Limb (tissue), 2 donors: ENCODE measurements at regions not wholly inside any gene's neighbourhood (a gene's known extent, or its start where the extent isn't known, plus 50 kb on each side); places are given as distances from the start of the nearest gene placed in this dataset.

Experiments used
- DNase-seq, 2 donors: peaks; one replicate each; pipeline ENCODE4 v3.0.0-alpha.2; 2016; ENCODE audit errors: extremely low spot score in 2 of 2

GRCh38 chr11:112583261-112583893 is 322.7 kb upstream of the PLET1 start:
- DNase-seq: no peak

- DNase-seq: no peak
Observed at GRCh38 chr11:112584672-112585071, 324.0 kb upstream of the PLET1 start.

GRCh38 chr11:112587664-112588063 is 327.0 kb upstream of the PLET1 start:
- no peak for DNase-seq

- DNase-seq: peak; percentile 78 to 94
Observed at GRCh38 chr11:112588252-112588694, 327.6 kb upstream of the PLET1 start.

DNA sequence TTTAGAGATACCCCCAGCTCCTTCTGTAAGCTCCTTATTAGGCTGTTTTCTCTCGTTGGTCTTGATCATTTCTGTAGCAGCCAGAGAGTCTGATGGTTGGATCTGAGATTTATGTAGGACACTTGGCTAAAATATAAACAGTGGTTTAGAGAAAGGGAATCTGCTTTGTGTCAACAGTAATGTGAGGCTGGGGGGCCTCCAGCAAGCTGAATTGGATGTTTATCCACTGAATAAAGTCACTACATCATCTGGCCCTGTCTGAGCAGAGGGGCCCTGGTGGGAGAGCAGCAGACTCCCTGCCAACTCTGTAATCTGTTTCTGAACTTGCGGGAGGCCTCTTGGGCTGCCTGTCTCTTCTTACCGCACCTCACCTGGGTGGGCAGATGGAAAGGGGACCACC is 328.5 kb upstream of the PLET1 start:
- DNase-seq: peak; percentile 41 to 62

GRCh38 chr11:112590764-112591163 is 330.1 kb upstream of the PLET1 start:
- DNase-seq: no peak

GRCh38 chr11:112593440-112593839 is 332.8 kb upstream of the PLET1 start:
- no peak for DNase-seq

- no peak for DNase-seq
Observed at GRCh38 chr11:112596324-112596723, 335.7 kb upstream of the PLET1 start.

DNA sequence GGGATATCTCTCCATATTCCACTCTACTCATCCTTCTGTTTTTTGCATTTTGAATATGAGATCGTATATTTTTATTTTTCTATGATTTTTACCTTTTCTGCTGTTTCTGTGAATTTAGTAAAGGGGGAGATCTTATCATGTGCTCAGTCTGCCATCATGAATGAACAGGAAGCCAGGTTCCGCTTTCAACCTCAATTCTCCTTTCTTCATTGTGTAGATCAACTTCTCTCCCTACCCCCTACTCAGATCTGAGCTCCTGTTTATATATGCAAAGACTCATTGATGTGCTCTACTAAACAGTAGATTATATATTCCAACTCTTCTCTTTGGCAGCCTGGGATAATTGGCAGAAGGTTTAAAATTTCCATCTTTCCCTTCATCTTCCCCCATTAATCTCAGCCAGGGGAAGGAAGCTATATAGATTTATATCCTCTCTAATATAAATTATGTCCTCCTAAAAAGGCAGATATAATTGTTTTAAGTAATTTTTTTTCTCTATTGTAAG is 336.7 kb upstream of the PLET1 start:
- no peak for DNase-seq

DNA sequence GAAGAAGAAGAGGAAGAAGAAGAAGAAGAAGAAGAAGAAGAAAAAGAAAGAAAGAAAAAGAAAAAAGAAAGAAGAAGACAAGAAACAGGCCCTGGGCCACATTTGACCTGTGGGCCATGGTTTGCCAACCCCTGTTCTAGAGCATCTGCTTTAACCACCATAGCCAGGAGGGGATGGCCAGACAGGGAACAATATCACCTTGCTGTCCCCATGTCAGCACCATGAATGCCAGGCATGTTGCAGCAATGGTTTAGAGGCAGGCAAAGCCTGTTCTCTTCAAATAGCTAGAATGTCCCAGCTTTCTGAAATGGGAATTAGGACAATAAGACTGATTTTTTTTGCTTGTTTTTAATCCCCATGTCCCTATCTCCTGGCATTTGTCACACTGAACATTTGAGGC is 338.6 kb upstream of the PLET1 start:
- DNase-seq: no peak

- no peak for DNase-seq
Observed at GRCh38 chr11:112599856-112600533, 339.3 kb upstream of the PLET1 start.

DNA sequence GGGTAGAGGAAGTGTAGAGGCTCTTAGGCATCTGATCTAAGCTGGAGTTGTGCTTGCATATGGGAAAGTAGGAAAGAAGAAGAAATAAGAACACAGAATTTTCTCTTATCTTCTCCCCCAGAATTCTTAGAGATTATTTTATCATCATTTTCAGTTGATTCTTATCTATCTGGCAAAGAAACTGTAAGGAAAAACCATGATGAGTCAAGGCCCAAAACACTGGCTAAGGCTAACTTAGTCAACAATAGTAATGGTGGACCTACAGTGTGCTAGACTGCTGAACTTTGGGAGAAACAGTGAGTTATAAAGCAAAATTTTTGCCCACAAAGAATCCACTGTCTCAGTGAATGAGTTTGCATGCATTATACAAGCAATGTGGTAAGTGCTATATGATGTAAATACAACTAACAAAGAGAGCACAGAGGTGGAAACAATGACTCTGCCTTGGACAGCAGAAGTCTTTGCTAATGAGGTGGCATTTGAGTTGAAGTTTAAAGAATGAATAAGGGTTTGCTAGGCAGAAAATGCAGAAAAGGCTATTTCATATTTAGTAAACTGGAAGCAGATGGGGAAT is 344.5 kb upstream of the PLET1 start:
- DNase-seq: no peak

GRCh38 chr11:112606656-112607055 is 346.0 kb upstream of the PLET1 start:
- DNase-seq: no peak

DNA sequence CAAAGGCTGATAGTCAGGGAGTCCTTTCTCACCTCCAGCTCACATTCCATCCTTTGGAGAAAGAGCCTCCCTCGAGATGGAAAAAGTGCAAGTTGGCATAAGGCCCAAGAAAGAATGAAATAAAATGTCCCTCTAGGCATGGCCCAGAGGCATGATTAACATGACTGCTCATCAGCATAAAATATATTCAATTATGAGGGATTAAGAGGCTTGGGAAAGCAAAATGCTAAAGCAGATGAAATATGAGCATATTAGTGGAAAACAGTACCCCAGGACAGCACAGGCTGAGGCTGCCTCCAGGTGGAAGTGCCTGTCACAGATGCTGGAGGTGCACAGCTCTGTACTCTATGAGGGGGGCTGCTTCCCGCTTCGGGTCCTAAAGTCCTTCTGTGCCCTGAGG is 347.8 kb upstream of the PLET1 start:
- no peak for DNase-seq

GRCh38 chr11:112610494-112610893 is 349.8 kb upstream of the PLET1 start:
- DNase-seq: no peak

DNA sequence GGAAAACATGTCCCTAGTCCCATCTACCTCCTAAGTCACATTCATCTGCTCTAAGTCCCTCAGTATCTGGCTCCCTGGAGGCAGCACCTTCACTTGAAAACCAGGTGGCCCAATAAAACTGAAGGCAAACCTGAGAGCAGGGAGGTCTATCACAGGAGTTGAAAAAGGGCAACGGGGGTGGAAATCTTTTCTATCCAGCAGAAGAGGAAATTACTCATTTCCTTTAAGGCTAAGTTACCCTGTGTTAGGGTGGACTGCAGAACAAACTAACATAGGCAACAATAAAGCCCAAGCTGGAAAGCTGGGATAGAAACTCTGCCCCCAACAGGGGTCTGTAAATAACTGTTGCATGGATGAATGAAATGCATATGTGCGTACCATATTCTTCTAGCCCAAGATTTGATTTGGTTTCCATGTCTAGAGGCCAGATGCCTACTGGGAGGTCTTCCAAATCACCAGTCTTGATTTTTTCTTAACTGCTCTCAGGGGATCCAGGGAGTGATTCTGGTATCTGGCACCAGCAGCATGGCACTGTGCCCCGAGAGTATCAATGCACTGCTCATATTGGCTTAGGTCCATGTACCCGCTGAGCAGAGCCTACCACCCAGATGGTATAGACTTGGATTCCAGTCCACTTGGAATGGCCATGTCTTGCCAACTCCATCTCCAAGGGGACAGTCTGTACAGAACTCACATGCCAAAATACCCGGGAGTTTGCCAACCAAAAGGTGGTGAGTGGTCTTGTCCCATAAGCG is 350.0 kb upstream of the NCAM1 start:
- peak; percentile 51 to 58 for DNase-seq

DNA sequence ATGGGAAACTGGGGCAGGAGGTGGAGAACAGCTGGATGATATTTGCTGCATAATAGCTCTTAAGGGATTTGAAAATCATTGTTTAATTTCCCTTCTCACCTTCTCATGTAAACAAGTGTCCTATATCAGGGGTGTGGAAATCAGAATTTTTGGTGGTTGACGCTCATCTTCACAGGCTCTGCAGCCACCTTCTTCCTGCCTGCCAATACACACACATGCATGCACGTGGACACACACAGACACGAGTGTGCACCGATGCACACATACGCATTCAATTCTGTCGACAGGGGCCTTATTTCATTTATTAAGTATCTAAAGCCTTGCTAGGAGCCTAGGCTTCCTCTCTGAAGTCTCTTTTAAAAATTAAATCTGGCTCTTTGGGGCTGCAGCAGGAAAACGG is 349.4 kb upstream of the NCAM1 start:
- no peak for DNase-seq

GRCh38 chr11:112612250-112612849 is 348.9 kb upstream of the NCAM1 start:
- peak; percentile 48 to 77 for DNase-seq

DNA sequence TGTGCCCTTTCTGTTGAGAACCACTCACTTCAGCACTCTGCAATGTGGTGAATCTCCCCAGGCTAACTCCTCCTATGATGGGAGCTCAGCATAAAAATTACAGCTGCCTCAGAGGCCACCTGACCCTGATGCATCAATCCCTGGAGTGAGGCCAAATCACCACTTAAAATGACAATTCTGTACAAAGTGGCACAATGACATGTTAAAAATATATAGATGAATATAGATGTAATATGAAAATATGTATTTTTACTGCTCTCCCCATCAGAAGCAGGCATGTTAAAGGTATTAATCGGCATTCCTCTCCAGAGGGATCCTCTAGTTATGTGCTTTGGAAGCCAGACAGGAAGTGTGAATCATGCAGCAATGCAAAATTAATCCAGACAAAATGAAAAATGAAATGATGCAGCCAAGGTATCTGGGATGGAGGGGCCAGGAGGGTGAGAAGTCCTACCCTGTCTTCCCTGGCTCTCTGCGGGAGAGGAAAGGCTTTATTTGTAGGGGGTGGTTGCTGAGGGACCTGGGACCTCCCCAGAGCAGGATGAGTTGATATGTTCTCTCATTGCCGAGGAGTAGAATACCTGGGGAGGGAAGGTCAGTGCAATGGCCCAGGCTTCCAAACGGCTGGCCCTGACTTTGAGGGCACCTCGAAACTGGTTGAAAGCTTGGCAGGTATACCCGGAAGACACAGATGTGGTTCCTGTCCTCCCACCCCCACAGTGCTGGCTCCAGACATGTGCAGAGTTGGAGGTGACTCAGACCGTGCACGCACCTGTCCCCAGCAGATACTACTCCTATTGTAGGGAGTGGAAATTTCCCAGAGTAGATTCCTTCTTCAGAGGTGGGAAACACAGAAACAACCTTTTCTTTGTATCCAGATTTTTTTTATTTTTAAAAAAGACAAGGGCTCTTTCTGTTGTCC is 347.9 kb upstream of the NCAM1 start:
- DNase-seq: peak; percentile 37 to 66

DNA sequence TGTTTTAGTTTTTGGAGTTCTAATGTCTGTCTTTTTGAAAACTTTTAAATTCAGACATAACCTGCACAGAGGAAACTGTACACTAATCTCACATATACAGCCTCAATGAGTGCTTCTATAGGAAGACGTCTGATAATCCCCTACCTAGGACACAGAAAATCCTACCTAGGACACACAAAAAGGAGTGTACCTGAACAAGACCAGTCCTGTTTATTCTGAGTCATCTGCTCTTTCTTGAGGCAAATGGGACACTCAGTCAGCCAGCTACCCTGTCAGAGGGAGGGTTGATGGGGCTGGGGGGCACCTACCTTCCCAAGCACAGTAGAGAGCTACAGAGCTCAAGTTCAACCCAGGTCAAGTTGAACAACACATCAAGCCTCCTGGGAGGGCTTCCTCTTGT is 346.6 kb upstream of the NCAM1 start:
- DNase-seq: no peak

- no peak for DNase-seq
Observed at GRCh38 chr11:112615238-112615637, 346.0 kb upstream of the NCAM1 start.
